ENCODE measurements at regions not wholly inside any gene's neighbourhood (a gene's known extent, or its start where the extent isn't known, plus 50 kb on each side); places are given as distances from the start of the nearest gene placed in this dataset.

GRCh38 chr6:168193816-168194721 lies 115.1 kb upstream of the FRMD1 start:
- TF ChIP-seq CTCF (IDR thresholded peaks at IDR 0.05) (no peak), POLR2A (IDR thresholded peaks at IDR 0.05) (no peak)
